GOT3 (cell line): ENCODE measurements at regions not wholly inside any gene's neighbourhood (a gene's known extent, or its start where the extent isn't known, plus 50 kb on each side); places are given as distances from the start of the nearest gene placed in this dataset.

Source experiments
- DNase-seq: peaks from one replicate; lab custom pipeline; 2025; ENCODE audit warnings: mixed read lengths; lab: John Stamatoyannopoulos, UW

DNA sequence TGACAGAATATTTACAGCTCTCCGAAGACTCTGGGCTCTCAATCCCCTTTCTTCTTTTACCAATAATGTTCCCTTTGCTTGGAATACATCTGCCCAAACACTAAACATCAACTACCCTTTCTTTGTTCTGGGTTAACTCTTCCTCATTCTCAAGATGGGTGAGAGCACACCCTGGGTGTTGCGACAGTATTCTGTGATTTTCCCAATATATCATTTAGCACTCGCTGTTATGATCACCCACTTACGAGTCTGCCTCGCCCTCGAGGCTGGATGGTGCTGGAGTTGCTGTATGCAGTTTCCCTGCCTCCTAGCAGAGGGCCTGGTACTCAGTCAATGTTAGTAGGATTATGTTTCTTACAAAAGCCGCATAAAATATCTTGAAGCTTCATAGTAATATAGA, 93.2 kb downstream of the SOCS6 start:
- DNase-seq: no peak

DNA sequence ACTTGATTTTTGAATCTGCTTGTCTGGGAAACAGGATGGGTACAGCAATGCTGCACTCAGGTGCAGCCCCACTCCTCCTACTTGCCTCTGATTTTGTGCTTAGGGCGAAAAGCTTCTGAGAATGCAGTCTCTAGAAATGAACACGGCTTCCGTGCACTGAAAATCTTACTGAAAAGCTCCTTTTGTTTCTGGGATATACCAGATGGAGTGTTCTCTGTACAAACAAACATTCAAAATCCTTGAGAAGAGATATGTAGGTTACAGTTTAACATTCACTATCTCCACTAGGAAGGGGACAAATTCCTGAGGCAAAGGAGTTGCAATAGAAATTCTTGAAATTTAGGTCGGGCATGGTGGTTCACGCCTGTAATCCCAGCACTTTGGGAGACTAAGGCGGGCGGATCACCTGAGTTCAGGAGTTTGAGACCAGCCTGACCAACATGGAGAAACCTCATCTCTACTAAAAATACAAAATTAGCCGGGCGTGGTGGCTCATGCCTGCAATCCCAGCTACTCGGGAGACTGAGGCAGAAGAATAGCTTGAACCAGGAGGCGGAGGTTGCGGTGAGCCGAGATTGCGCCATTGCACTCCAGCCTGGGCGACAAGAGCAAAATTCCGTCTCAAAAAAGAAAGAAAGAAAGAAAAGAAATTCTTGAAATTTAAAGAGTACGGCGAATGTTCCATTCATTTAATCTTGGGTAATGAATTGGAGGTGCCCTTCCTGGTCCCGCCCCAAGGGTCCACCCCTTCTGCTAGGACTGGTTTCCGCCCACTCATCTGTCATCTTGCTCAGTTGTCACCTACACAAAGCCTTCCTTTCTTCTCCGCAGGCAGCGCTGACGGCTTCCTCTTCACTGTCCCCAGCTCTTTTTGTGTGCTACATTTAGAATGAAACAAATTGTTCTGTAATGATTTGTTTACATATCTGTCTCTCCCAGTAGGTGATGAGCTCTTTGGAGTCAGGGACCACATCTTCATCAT, 92.4 kb downstream of the SOCS6 start:
- DNase-seq: no peak
